ENCODE measurements at regions not wholly inside any gene's neighbourhood (a gene's known extent, or its start where the extent isn't known, plus 50 kb on each side); places are given as distances from the start of the nearest gene placed in this dataset.
"Not testable (repeated sequence)": the region's sequence is repeated elsewhere in the genome, so short reads cannot be mapped to it uniquely, and the experiment has no call there.

- no peak for DNase-seq
Measured at GRCh38 chr5:152529440-152529839, 124.4 kb upstream of the NMUR2 start.

DNA sequence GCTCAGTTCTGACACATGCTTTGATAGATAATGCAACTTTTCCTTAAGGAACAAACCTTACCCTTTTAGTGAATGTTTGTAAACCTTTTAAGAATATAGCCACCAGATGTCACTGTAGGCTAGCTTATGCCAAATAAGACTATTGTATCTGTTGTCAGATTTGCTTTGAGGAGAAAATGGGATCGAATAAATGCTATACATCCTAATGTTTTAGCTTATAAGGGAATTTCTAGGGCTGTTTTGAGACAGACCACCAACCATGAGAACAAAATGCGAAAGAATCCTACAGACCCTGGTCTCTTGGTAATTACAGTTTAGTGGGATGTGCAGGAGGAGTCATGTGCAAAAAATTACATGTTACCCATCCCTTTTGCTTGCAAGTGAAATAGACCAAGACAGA, 127.6 kb upstream of the NMUR2 start:
- DNase-seq, result peak; percentile 41

GRCh38 chr5:152534641-152535040, 129.6 kb upstream of the NMUR2 start:
- no peak for DNase-seq

GRCh38 chr5:152542741-152543140, 137.7 kb upstream of the NMUR2 start:
- DNase-seq, result no peak

GRCh38 chr5:152546493-152546892, 141.4 kb upstream of the NMUR2 start:
- DNase-seq, result no peak

- no peak for DNase-seq
Measured at GRCh38 chr5:152547202-152547601, 142.1 kb upstream of the NMUR2 start.

DNA sequence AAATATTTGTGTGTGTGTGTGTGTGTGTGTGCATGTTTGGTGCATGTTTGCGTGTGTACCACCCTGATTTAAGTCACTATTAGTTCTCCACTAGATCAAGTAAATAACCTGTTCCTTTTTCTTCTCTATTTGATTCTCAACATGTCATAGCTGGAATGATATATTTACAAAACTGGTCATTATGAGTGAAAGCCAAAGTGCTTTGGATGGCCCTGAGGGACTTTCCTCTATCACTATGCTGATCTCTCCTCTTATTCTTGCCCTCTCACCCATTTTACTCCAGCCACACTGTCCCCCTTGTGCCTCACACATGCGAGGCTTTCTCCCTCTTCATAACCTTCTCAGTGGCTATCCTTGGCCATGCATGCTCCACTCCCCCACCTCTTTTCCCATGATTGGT, 144.6 kb upstream of the NMUR2 start:
- no peak for DNase-seq

DNA sequence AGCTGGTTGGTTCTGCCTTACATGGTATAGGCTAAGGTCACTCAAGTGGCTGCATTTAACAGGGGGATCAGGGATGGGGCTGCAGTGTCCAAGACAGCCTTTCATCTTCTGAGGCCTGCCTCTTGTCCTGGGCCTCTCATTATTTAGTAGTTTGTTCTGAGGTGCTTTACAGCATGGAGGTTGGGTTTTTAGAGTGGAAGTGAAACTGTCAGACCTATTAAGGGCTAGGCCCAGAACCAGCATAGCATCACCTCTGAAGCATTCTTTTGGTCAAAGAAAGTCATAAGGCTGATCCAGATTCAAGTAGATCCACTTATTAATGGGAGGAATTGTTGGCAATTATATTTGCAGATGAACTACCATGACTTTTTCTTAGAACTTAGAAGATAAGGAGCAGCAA, 146.0 kb upstream of the NMUR2 start:
- no peak for DNase-seq

GRCh38 chr5:152556784-152557183, 151.7 kb upstream of the NMUR2 start:
- no peak for DNase-seq

GRCh38 chr5:152560512-152561137, 155.5 kb upstream of the NMUR2 start:
- DNase-seq, result peak; percentile 29

DNA sequence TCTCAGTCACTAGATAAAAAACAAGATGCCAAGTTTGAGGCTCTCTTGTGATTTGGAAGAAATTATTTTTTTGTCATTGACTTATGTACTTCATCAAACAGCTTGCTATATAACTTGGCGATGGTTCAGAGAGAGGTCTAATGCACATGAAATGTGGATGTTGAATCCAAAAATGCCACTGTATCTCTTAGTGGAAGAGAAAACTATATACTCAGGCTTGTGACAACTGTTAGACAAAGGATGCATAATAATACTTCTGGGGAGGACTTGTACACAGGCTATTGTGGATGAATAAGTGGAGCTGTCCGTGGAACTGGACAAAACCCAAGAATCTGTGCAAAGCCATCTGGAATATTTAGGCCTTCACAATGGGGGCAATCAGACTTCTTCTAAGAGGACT, 162.9 kb upstream of the NMUR2 start:
- DNase-seq, result no peak

- DNase-seq, result no peak
Measured at GRCh38 chr5:152572812-152573211, 167.7 kb upstream of the NMUR2 start.

GRCh38 chr5:152584103-152584502, 179.0 kb upstream of the NMUR2 start:
- DNase-seq, result no peak

- DNase-seq, result no peak
Measured at GRCh38 chr5:152592416-152592815, 187.3 kb upstream of the NMUR2 start.

DNA sequence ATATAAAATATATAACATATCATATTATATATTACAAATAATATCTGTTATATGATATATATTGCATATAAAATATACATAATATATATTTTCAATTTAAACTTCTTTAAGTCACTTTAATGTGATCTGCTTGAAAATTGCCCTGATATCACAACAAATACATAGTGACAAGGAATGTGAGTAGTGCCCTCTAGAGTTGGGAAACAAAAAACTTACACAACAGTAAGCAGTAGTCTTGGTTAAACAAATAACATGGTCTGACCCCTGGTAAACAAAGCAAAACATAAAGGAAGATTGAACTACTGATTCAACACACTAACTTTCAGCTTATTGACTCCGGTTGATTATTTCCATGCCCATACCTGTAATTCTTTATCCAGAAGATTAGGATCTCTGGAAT, 188.3 kb upstream of the NMUR2 start:
- no peak for DNase-seq

- DNase-seq, result no peak
Measured at GRCh38 chr5:152595405-152595804, 190.3 kb upstream of the NMUR2 start.

DNA sequence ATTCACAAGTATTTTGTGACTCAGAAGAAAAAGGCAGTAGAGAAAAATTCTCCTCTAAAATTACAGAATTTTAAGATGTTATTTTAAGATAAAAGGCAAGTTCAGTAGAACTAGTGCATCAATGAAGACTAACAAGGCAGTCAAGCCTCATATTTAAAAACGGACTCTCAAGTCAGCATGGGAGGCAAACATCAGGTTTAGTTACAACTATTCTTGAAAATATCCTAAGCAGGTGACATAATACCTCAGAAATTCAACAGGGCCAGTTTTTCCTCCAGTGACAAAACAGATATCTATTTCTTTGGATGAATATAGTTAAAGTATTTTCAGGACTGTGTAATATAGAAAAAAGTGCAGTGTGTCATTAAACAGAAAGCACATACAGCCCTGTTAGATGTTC, 194.0 kb upstream of the NMUR2 start:
- DNase-seq, result no peak

- no peak for DNase-seq
Measured at GRCh38 chr5:152601806-152602732, 197.0 kb upstream of the NMUR2 start.

- DNase-seq, result not testable (repeated sequence)
Measured at GRCh38 chr5:152606050-152606449, 201.0 kb upstream of the NMUR2 start.

DNA sequence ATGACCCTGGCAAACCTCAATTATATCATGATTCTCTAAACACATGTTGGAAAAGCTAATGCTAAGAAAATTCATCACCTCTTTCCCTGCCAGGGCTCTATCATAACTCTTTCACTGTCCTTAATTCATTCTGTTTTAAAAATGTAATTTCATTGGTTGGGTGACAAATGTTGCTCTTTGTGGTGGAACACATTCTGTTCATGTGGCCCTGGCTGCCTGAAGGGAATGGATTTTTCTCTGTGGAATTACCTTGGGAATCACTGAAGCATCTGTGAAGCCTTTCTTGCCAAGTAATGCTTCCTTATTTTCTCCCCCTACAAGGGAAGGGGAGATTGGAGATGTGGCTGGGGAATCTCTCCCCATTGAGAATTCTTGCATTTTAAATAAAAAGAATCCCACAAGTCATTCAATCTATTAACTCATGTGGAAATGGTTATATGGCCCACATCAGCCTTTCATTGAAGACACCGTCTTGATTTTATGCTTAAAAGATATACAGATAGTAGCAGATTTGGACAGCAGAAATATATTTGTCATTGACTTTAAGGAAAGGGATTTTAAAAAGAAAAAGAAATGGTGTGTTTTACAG, 201.8 kb upstream of the NMUR2 start:
- no peak for DNase-seq

DNA sequence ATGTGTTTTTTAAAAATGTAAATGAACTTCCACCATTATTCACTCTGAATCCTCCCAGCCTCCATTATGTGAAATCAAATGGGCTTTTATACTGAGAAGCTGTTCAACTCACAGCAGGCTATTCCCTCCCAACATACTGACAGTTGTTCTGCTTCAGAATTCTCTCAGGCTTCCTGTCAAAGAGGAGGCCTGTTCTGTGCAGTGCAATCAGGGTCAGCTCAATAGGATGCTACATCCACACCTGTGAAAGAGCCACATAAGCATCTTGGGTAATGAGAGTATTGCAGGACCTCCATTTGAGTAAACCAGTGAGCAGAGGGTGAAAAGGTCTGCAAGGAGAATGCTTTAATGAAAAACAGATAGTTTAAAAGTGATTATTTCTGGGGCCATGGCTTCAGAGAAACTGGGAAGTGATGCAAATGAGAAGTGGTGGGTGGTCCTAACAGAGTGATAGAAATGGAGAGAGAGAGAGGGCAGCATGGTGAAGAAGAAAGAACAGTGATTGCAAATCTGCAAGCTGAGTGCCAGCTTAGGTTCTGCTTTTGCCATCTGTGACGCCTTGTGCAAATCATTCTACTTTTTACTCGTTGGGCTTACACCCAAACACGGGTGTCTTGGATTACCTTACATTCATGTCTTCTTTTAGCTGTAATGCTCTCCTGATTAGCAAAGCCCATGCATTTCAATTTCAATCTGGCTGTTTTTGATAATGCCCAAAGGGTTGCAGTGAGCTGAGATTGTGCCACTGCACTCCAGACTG, 202.5 kb upstream of the NMUR2 start:
- DNase-seq, result no peak

DNA sequence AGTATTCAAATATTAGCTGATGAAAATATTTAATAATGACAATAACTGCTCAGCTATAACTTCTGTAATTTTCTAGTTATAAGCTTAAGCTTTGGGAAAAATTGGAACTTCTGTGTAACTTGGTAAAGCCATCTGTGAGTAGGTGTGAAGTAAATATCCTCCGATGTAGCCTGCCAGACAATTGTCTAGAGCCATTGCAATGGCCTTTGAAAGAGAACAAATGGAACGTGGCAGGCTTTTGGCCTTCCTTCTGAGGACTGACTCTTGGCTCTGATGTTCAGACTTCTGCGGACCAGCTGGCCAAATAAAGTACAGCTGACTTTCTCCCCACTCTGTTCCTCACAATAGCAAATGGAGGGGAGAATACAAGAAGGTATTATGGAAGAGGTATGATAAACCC, 203.4 kb upstream of the NMUR2 start:
- no peak for DNase-seq

DNA sequence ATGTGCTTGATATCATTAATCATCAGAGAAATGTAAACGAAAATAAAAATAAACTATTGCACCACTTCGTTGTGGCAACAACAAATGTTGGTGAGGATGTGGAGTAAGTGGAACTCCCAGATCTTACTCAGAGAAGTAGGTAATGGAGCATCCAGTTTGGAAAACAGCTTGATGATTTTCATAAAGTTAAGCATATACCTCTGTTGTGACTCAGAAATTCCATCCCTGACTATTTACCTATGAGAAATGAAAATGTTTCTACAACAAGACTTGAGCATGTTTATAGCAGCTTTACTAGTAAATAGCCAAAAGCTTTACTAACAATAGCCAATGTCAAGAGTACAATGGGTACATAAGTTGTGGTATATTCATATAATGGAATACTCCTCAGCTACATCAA, 214.7 kb upstream of the NMUR2 start:
- no peak for DNase-seq
